T-helper 1 cell treated with Interleukin-12 subunit alpha and Interleukin-12 subunit beta and Interleukin-4 antibody, amounts not matched to agents 30 ng/mL and 1 ng/mL, for 36 hours (primary cell): ENCODE measurements at regions not wholly inside any gene's neighbourhood (a gene's known extent, or its start where the extent isn't known, plus 50 kb on each side); places are given as distances from the start of the nearest gene placed in this dataset.

ENCODE experiments used
- intact Hi-C: fragments of 100-400 bp; cut with micrococcal nuclease; formaldehyde crosslinking; loops from one replicate; pipeline ENCODE4 v1.15.1; 2024

- intact Hi-C loops: no loop called here
Measured at GRCh38 chr6:169165561-169166300, 87.9 kb downstream of the THBS2 start.

- intact Hi-C loops: no loop called here
Measured at GRCh38 chr6:169164986-169165385, 88.7 kb downstream of the THBS2 start.

GRCh38 chr6:169164451-169164850, 89.2 kb downstream of the THBS2 start:
- intact Hi-C loops: no loop called here

GRCh38 chr6:169163411-169163901, 90.2 kb downstream of the THBS2 start:
- intact Hi-C loops: no loop called here

- intact Hi-C loops: no loop called here
Measured at GRCh38 chr6:169162752-169163407, 90.8 kb downstream of the THBS2 start.

- intact Hi-C loops: no loop called here
Measured at GRCh38 chr6:169162249-169162648, 91.4 kb downstream of the THBS2 start.

GRCh38 chr6:169161572-169162167, 92.0 kb downstream of the THBS2 start:
- intact Hi-C loops: no loop called here

GRCh38 chr6:169160855-169161560, 92.6 kb downstream of the THBS2 start:
- intact Hi-C loops: no loop called here

- intact Hi-C loops: no loop called here
Measured at GRCh38 chr6:169160091-169160854, 93.4 kb downstream of the THBS2 start.

- intact Hi-C loops: no loop called here
Measured at GRCh38 chr6:169159331-169159730, 94.3 kb downstream of the THBS2 start.

- intact Hi-C loops: no loop called here
Measured at GRCh38 chr6:169158691-169159090, 95.0 kb downstream of the THBS2 start.

GRCh38 chr6:169158174-169158573, 95.5 kb downstream of the THBS2 start:
- intact Hi-C loops: no loop called here

- intact Hi-C loops: no loop called here
Measured at GRCh38 chr6:169157197-169158148, 96.2 kb downstream of the THBS2 start.

- intact Hi-C loops: no loop called here
Measured at GRCh38 chr6:169156793-169157147, 96.9 kb downstream of the THBS2 start.

- intact Hi-C loops: no loop called here
Measured at GRCh38 chr6:169156108-169156792, 97.4 kb downstream of the THBS2 start.

GRCh38 chr6:169155481-169155880, 98.2 kb downstream of the THBS2 start:
- intact Hi-C loops: no loop called here

GRCh38 chr6:169153401-169153800, 100.2 kb downstream of the THBS2 start:
- intact Hi-C loops: no loop called here

- intact Hi-C loops: no loop called here
Measured at GRCh38 chr6:169146521-169146920, 107.1 kb downstream of the THBS2 start.

- intact Hi-C loops: no loop called here
Measured at GRCh38 chr6:169145991-169146501, 107.6 kb downstream of the THBS2 start.
